ENCODE measurements at regions not wholly inside any gene's neighbourhood (a gene's known extent, or its start where the extent isn't known, plus 50 kb on each side); places are given as distances from the start of the nearest gene placed in this dataset.
"Not testable (repeated sequence)": the region's sequence is repeated elsewhere in the genome, so short reads cannot be mapped to it uniquely, and the experiment has no call there.

DNA sequence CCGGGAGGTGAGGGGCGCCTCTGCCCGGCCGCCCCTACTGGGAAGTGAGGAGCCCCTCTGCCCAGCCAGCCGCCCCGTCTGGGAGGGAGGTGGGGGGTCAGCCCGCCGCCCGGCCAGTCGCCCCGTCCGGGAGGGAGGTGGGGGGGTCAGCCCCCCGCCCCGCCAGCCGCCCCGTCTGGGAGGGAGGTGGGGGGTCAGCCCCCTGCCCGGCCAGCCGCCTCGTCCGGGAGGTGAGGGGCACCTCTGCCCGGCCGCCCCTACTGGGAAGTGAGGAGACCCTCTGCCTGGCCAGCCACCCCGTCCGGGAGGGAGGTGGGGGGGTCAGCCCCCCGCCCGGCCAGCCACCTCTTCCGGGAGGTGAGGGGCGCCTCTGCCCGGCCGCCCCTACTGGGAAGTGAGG lies 528.3 kb downstream of the ZEB2 start:
- TF ChIP-seq, protein P1, sequence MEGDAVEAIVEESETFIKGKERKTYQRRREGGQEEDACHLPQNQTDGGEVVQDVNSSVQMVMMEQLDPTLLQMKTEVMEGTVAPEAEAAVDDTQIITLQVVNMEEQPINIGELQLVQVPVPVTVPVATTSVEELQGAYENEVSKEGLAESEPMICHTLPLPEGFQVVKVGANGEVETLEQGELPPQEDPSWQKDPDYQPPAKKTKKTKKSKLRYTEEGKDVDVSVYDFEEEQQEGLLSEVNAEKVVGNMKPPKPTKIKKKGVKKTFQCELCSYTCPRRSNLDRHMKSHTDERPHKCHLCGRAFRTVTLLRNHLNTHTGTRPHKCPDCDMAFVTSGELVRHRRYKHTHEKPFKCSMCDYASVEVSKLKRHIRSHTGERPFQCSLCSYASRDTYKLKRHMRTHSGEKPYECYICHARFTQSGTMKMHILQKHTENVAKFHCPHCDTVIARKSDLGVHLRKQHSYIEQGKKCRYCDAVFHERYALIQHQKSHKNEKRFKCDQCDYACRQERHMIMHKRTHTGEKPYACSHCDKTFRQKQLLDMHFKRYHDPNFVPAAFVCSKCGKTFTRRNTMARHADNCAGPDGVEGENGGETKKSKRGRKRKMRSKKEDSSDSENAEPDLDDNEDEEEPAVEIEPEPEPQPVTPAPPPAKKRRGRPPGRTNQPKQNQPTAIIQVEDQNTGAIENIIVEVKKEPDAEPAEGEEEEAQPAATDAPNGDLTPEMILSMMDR (IDR thresholded peaks at IDR 0.05), result not testable (repeated sequence)
- TF ChIP-seq POLR2A (IDR thresholded peaks at IDR 0.05), result not testable (repeated sequence)

Data from uterus (tissue), 2 donors.